ENCODE measurements at regions not wholly inside any gene's neighbourhood (a gene's known extent, or its start where the extent isn't known, plus 50 kb on each side); places are given as distances from the start of the nearest gene placed in this dataset.

DNA sequence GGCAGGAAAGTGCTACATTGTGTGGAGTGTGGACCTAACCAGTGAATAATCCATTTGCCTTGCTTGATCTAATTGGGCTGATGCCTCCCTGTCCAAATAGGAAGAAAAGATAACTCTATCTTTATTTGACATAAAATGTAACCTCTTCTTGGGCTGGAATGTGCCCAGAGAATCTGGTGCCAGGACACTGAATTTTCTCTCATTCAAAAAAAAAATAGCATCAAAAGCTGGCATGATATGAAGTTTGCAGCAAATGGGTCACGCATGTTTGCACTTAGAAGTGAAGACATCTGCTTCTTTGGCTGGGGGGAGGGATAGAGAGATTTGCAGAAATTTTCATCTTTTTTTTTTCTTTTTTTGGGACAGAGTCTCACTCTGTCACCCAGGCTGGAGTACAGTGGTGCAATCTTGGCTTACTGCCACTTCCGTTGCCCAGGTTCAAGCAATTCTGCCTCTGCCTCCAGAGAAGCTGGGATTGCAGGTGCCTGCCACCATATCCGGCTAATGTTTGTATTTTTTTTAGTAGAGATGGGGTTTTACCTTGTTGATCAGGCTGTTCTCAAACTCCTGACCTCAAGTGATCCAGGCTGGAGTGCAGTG, 478.2 kb upstream of the EEF2KMT start:
- ATAC-seq = no peak
- TF ChIP-seq TOX (CRISPR knock-in tag; IDR thresholded peaks at IDR 0.05; ENCODE audit: borderline replicate concordance) (no peak), GLIS3 (CRISPR knock-in tag; IDR thresholded peaks at IDR 0.05) (no peak), ISL1 (CRISPR knock-in tag; IDR thresholded peaks at IDR 0.05) (no peak), BACH2 (CRISPR knock-in tag; IDR thresholded peaks at IDR 0.05; ENCODE audit: borderline replicate concordance) (no peak), OSR1 (CRISPR knock-in tag; IDR thresholded peaks at IDR 0.05) (no peak), PPARA (CRISPR knock-in tag; IDR thresholded peaks at IDR 0.05; ENCODE audit: borderline replicate concordance) (no peak), RARB (CRISPR knock-in tag; IDR thresholded peaks at IDR 0.05) (no peak), ZC3H10 (CRISPR knock-in tag; IDR thresholded peaks at IDR 0.05) (no peak), PATZ1 (CRISPR knock-in tag; IDR thresholded peaks at IDR 0.05; ENCODE audit: borderline replicate concordance) (no peak), CSDC2 (CRISPR knock-in tag; IDR thresholded peaks at IDR 0.05) (no peak), ZNF8 (CRISPR knock-in tag; IDR thresholded peaks at IDR 0.05) (no peak), ESRRG (CRISPR knock-in tag; IDR thresholded peaks at IDR 0.05) (no peak)
- TF ChIP-seq, protein P1, sequence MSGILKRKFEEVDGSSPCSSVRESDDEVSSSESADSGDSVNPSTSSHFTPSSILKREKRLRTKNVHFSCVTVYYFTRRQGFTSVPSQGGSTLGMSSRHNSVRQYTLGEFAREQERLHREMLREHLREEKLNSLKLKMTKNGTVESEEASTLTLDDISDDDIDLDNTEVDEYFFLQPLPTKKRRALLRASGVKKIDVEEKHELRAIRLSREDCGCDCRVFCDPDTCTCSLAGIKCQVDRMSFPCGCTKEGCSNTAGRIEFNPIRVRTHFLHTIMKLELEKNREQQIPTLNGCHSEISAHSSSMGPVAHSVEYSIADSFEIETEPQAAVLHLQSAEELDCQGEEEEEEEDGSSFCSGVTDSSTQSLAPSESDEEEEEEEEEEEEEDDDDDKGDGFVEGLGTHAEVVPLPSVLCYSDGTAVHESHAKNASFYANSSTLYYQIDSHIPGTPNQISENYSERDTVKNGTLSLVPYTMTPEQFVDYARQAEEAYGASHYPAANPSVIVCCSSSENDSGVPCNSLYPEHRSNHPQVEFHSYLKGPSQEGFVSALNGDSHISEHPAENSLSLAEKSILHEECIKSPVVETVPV (CRISPR knock-in tag; IDR thresholded peaks at IDR 0.05) = no peak
- TF ChIP-seq, protein P2, sequence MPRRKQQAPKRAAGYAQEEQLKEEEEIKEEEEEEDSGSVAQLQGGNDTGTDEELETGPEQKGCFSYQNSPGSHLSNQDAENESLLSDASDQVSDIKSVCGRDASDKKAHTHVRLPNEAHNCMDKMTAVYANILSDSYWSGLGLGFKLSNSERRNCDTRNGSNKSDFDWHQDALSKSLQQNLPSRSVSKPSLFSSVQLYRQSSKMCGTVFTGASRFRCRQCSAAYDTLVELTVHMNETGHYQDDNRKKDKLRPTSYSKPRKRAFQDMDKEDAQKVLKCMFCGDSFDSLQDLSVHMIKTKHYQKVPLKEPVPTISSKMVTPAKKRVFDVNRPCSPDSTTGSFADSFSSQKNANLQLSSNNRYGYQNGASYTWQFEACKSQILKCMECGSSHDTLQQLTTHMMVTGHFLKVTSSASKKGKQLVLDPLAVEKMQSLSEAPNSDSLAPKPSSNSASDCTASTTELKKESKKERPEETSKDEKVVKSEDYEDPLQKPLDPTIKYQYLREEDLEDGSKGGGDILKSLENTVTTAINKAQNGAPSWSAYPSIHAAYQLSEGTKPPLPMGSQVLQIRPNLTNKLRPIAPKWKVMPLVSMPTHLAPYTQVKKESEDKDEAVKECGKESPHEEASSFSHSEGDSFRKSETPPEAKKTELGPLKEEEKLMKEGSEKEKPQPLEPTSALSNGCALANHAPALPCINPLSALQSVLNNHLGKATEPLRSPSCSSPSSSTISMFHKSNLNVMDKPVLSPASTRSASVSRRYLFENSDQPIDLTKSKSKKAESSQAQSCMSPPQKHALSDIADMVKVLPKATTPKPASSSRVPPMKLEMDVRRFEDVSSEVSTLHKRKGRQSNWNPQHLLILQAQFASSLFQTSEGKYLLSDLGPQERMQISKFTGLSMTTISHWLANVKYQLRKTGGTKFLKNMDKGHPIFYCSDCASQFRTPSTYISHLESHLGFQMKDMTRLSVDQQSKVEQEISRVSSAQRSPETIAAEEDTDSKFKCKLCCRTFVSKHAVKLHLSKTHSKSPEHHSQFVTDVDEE (CRISPR knock-in tag; IDR thresholded peaks at IDR 0.05) = no peak

DNA sequence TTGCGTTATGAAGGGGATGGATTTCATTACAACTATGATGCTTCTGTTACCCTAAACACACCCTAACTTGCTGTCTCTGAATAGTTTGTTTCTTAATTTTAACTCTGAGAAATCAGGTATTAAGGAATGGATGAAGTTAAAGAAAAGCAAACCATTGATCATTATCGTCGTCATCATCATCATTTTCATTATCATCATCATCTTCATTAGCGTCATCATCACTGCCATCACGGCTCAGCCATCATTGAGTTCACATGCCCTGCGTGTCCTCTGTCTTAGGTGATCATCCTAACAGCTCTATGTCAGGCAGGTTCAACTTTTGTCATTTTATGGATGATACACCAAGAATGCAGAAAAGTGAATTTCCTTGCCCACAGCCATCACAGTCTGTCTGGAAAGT, 477.5 kb upstream of the EEF2KMT start:
- no peak for ATAC-seq

GRCh38 chr16:5572056-5572455, 474.5 kb upstream of the EEF2KMT start:
- no peak for ATAC-seq
- TF ChIP-seq ESRRG (CRISPR knock-in tag; IDR thresholded peaks at IDR 0.05) (no peak), ZFP3 (CRISPR knock-in tag; IDR thresholded peaks at IDR 0.05) (no peak), BACH2 (CRISPR knock-in tag; IDR thresholded peaks at IDR 0.05; ENCODE audit: borderline replicate concordance) (no peak), PPARA (CRISPR knock-in tag; IDR thresholded peaks at IDR 0.05; ENCODE audit: borderline replicate concordance) (no peak), TCF4 (CRISPR knock-in tag; IDR thresholded peaks at IDR 0.05; ENCODE audit: borderline replicate concordance) (no peak), ZFP30 (CRISPR knock-in tag; IDR thresholded peaks at IDR 0.05) (no peak), PATZ1 (CRISPR knock-in tag; IDR thresholded peaks at IDR 0.05; ENCODE audit: borderline replicate concordance) (no peak)
- TF ChIP-seq, protein P2 (CRISPR knock-in tag; IDR thresholded peaks at IDR 0.05) = no peak

More for the DNA sequence above, 477.5 kb upstream of the EEF2KMT start:
- TF ChIP-seq ARNTL (CRISPR knock-in tag; IDR thresholded peaks at IDR 0.05; ENCODE audit: borderline replicate concordance, low read depth) (no peak), ZNF70 (CRISPR knock-in tag; IDR thresholded peaks at IDR 0.05) (no peak), ZFP30 (CRISPR knock-in tag; IDR thresholded peaks at IDR 0.05) (no peak), ZNF8 (CRISPR knock-in tag; IDR thresholded peaks at IDR 0.05) (no peak), ISL1 (CRISPR knock-in tag; IDR thresholded peaks at IDR 0.05) (no peak), PPARA (CRISPR knock-in tag; IDR thresholded peaks at IDR 0.05; ENCODE audit: borderline replicate concordance) (no peak), RARB (CRISPR knock-in tag; IDR thresholded peaks at IDR 0.05) (no peak), ZC3H10 (CRISPR knock-in tag; IDR thresholded peaks at IDR 0.05) (no peak), BACH2 (CRISPR knock-in tag; IDR thresholded peaks at IDR 0.05; ENCODE audit: borderline replicate concordance) (no peak)

Measured in SK-N-SH treated with all-trans-retinoic acid at 6 μM for 48 hours (cell line).